HepG2 (cell line): ENCODE measurements at regions not wholly inside any gene's neighbourhood (a gene's known extent, or its start where the extent isn't known, plus 50 kb on each side); places are given as distances from the start of the nearest gene placed in this dataset.

ENCODE experiments used
- ATAC-seq: fragments of 200-7000 bp; cut with Tn5 transposase; 3 replicates; pipeline ENCODE4 v1.9.1; 2020; ENCODE audit warnings: mild to moderate bottlenecking, moderate library complexity
- BruUV-seq: library from RNA; stranded (reverse); fragments of 400-500 nt; replicated peaks from 2 replicates; lab custom pipeline; 2021; lab: Mats Ljungman, UMichigan
- CTCF ChIA-PET: fragments of 300-600 bp; formaldehyde crosslinking; extraction: SDS; loops from one replicate; lab custom pipeline; 2021; ENCODE audit warnings: low total read pairs, inconsistent platforms, low intra/inter-chr PET ratio; lab: Yijun Ruan, JAX
- POLR2A ChIA-PET: fragments of 350-600 bp; sonication (Branson Sonifier 250); formaldehyde crosslinking; loops from one replicate; lab custom pipeline; 2020; ENCODE audit warnings: antibody characterized with exemption, inconsistent platforms; lab: Yijun Ruan, JAX
- DNase-seq: peaks from one replicate; pipeline ENCODE4 v3.0.0-alpha.2; 2015; ENCODE audit warnings: low spot score
- FAIRE-seq: peaks from 3 replicates; lab custom pipeline; 2011; peaks lifted over from hg19 to GRCh38; lab: Jason Lieb, UNC
- H2AFZ ChIP-seq: one replicate; pipeline ENCODE4 v1.6.1; 2011; ENCODE audit warnings: low read length, inconsistent platforms
- H3K27ac ChIP-seq: fragments of 300-600 bp; 3 replicates; pipeline ENCODE4 v1.8.0; 2011; ENCODE audit warnings: mixed run types, mild to moderate bottlenecking, mixed read lengths, low read length, inconsistent platforms; ENCODE audit not compliant: insufficient read depth; ENCODE audit errors: extremely low read length
- H3K27me3 ChIP-seq, 2 experiments: fragments of 200-600 bp in 1 of 2; 2 replicates in 1 of 2; 3 replicates in 1 of 2; pipeline versions ENCODE4 v1.6.0 to v1.8.0; 2011; ENCODE audit warnings: low read length in 2 of 2, mild to moderate bottlenecking in 2 of 2, moderate library complexity in 2 of 2, inconsistent platforms in 1 of 2; ENCODE audit not compliant: insufficient read depth in 2 of 2, control insufficient read depth in 1 of 2
- H3K36me3 ChIP-seq, 2 experiments: fragments of 200-600 bp in 1 of 2; replicated peaks in 1 of 2; 2 replicates in 1 of 2; 3 replicates in 1 of 2; pipeline versions ENCODE4 v1.5.1 to v1.8.0; 2011; ENCODE audit warnings: low read length in 2 of 2, inconsistent platforms in 1 of 2; ENCODE audit not compliant: insufficient read depth in 2 of 2, control insufficient read depth in 1 of 2
- H3K4me1 ChIP-seq: 2 replicates; pipeline ENCODE4 v1.5.1; 2012; ENCODE audit warnings: low read length, inconsistent platforms; ENCODE audit not compliant: insufficient read depth
- H3K4me2 ChIP-seq: 2 replicates; pipeline ENCODE4 v1.6.0; 2011; ENCODE audit warnings: low read depth, low read length, inconsistent platforms
- H3K4me3 ChIP-seq, 3 experiments: fragments of 200-600 bp in 1 of 3; sonication (generic), shearing (Covaris generic) in 1 of 3; replicated peaks in 1 of 3; 2 replicates each; pipeline ENCODE4 v1.5.1; 2011 to 2016; ENCODE audit warnings: low read length in 3 of 3, inconsistent platforms in 2 of 3, low read depth in 2 of 3, mild to moderate bottlenecking in 2 of 3, control low read depth in 1 of 3, mixed read lengths in 1 of 3; ENCODE audit not compliant: insufficient read depth in 1 of 3
- H3K79me2 ChIP-seq: one replicate; pipeline ENCODE4 v1.6.1; 2011; ENCODE audit warnings: low read length, inconsistent platforms; ENCODE audit not compliant: insufficient read depth
- H3K9ac ChIP-seq: 2 replicates; pipeline ENCODE4 v1.6.0; 2011; ENCODE audit warnings: mild to moderate bottlenecking, low read depth, low read length, inconsistent platforms; ENCODE audit not compliant: insufficient read depth
- H3K9me3 ChIP-seq: 2 replicates; pipeline ENCODE4 v1.5.1; 2012; ENCODE audit warnings: mild to moderate bottlenecking, low read length
- H4K20me1 ChIP-seq: 2 replicates; pipeline ENCODE4 v1.6.0; 2011; ENCODE audit warnings: inconsistent platforms, mild to moderate bottlenecking, low read length, moderate library complexity; ENCODE audit not compliant: insufficient read depth
- AGO2 ChIP-seq: fragments of 200-400 bp; formaldehyde crosslinking; optimal IDR thresholded peaks from 2 replicates; pipeline ENCODE3; 2017; ENCODE audit warnings: mild to moderate bottlenecking, low read depth, low read length, moderate library complexity
- CBX1 ChIP-seq: IDR thresholded peaks from one replicate; pipeline ENCODE4 v1.6.1; 2016; ENCODE audit warnings: antibody characterized with exemption, low read depth
- HNF1A ChIP-seq, 2 experiments: sonication (generic) in 1 of 2; formaldehyde crosslinking in 1 of 2; IDR thresholded peaks; 2 replicates each; pipeline versions ENCODE4 v1.4.0 to v1.6.1; 2016 to 2020; ENCODE audit warnings: borderline replicate concordance in 1 of 2, low read depth in 1 of 2, mild to moderate bottlenecking in 1 of 2, missing genetic modification reagents in 1 of 2
- NFKBIZ ChIP-seq: IDR thresholded peaks from 2 replicates; pipeline ENCODE4 v1.6.1; 2018; ENCODE audit warnings: missing genetic modification reagents, missing compliant biosample characterization
- ZNF33A ChIP-seq: sonication (generic); formaldehyde crosslinking; IDR thresholded peaks from 2 replicates; pipeline ENCODE4 v1.5.1; 2020; ENCODE audit warnings: missing genetic modification reagents, mild to moderate bottlenecking, moderate library complexity, borderline replicate concordance
- WGBS: methylation state at CpG from one replicate; pipeline ENCODE4 v1.1.6; 2017; ENCODE audit warnings: low lambda C conversion rate; 5-methylcytosine and 5-hydroxymethylcytosine counted together
- in situ Hi-C: cut with HindIII; loops from 2 replicates; pipeline ENCODE4 v1.10.0; 2017; ENCODE audit warnings: low pct_unique_long_range_greater_than_20kb; ENCODE audit not compliant: extremely low pct_ligation_motif_present
- intact Hi-C: fragments of 100-400 bp; cut with micrococcal nuclease; formaldehyde crosslinking; loops from one replicate; pipeline ENCODE4 v1.10.0; 2022; ENCODE audit not compliant: unreplicated experiment

GRCh38 chr14:66233591-66233990 lies 252.6 kb upstream of the CCDC196 start:
- Histone ChIP-seq H3K27ac (no peak overlapping the region), H3K9me3 (no peaks in the 10 kb centered on the region), H4K20me1 (no peaks in the 10 kb centered on the region), H3K27me3 (no peaks in the 10 kb centered on the region), H3K4me3 (no peak overlapping the region), H3K9ac (no peak overlapping the region), H2AFZ (no peak overlapping the region), H3K36me3 (no peaks in the 10 kb centered on the region), H3K79me2 (no peaks in the 10 kb centered on the region)
- ChIA-PET POLR2A (no interaction called here), CTCF (no interaction called here)
- 3% methylated on average over 4 of the region's 4 CpGs for WGBS
- DNase-seq (no peak), ATAC-seq (no peak)
- no peak for TF ChIP-seq ZNF33A (CRISPR knock-in tag)
- TF ChIP-seq CBX1, result no peak
- TF ChIP-seq HNF1A (IDR thresholded peaks at IDR 0.05; ENCODE audit: low read depth), result no peak
- no peak for TF ChIP-seq HNF1A (CRISPR knock-in tag; IDR thresholded peaks at IDR 0.05; ENCODE audit: borderline replicate concordance)
- TF ChIP-seq, all 625 proteins: peak for 0
- Histone ChIP-seq H3K4me1 (no peaks in the 10 kb centered on the region), H3K4me2 (no peak overlapping the region)
- BruUV-seq, result no TSS peak
- intact Hi-C loops (no loop called here), in situ Hi-C loops (no loop called here)
- no peak for FAIRE-seq

GRCh38 chr14:66234411-66234810 lies 251.8 kb upstream of the CCDC196 start:
- CTCF ChIA-PET, result no interaction called here
- FAIRE-seq (no peak), ATAC-seq (no peak), DNase-seq (no peak)
- Histone ChIP-seq H3K4me3 (no peak overlapping the region), H3K9ac (no peak overlapping the region), H3K36me3 (no peaks in the 10 kb centered on the region), H3K4me2 (no peak overlapping the region), H3K79me2 (no peaks in the 10 kb centered on the region), H4K20me1 (no peaks in the 10 kb centered on the region), H3K9me3 (no peaks in the 10 kb centered on the region), H2AFZ (no peak overlapping the region), H3K27me3 (no peaks in the 10 kb centered on the region), H3K4me1 (no peaks in the 10 kb centered on the region), H3K27ac (no peak overlapping the region)
- in situ Hi-C loops, result no loop called here
- BruUV-seq, result no TSS peak
- intact Hi-C loops, result no loop called here
- POLR2A ChIA-PET, result no interaction called here
- 5% methylated on average over 2 of the region's 2 CpGs for WGBS
- no peak for TF ChIP-seq NFKBIZ (CRISPR knock-in tag)
- TF ChIP-seq AGO2, result no peak
